ENCODE measurements at regions not wholly inside any gene's neighbourhood (a gene's known extent, or its start where the extent isn't known, plus 50 kb on each side); places are given as distances from the start of the nearest gene placed in this dataset.

DNA sequence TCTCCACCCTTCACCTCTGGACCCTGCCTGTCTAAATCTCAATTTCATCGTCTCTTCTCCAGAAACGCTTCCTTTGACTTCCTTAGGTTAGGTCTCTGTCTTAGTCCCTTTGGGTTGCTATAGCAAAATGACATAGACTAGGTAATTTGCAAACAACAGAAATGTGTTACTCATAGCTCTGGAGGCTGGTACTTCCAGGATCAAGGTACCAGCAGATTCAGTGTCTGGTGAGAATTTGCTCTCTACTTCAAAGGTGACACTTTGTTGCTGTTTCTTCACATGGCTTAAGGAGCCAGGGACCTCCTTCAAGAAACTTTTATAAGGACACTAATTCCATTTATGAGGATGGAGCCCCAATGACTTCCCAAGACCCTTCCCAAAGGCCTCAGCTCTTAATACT lies 145.1 kb upstream of the IMPG1 start:
- TF ChIP-seq, protein P1, sequence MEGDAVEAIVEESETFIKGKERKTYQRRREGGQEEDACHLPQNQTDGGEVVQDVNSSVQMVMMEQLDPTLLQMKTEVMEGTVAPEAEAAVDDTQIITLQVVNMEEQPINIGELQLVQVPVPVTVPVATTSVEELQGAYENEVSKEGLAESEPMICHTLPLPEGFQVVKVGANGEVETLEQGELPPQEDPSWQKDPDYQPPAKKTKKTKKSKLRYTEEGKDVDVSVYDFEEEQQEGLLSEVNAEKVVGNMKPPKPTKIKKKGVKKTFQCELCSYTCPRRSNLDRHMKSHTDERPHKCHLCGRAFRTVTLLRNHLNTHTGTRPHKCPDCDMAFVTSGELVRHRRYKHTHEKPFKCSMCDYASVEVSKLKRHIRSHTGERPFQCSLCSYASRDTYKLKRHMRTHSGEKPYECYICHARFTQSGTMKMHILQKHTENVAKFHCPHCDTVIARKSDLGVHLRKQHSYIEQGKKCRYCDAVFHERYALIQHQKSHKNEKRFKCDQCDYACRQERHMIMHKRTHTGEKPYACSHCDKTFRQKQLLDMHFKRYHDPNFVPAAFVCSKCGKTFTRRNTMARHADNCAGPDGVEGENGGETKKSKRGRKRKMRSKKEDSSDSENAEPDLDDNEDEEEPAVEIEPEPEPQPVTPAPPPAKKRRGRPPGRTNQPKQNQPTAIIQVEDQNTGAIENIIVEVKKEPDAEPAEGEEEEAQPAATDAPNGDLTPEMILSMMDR (IDR thresholded peaks at IDR 0.05; ENCODE audit: low read depth, low read length, poor library complexity, severe bottlenecking) = no peak
- no peak for TF ChIP-seq EZH2phosphoT487 (IDR thresholded peaks at IDR 0.05; ENCODE audit: borderline replicate concordance, low read length)

Measured in DOHH2 (cell line).